ENCODE measurements at regions not wholly inside any gene's neighbourhood (a gene's known extent, or its start where the extent isn't known, plus 50 kb on each side); places are given as distances from the start of the nearest gene placed in this dataset.

- H3K27me3 ChIP-seq (ENCODE audit: control insufficient read depth, insufficient read depth, low read length): no peaks in the 10 kb centered on the region
- no peaks in the 10 kb centered on the region for H3K36me3 ChIP-seq (ENCODE audit: control insufficient read depth, insufficient read depth, low read length)
- DNase-seq (ENCODE audit: low read depth): no peak
- TF ChIP-seq CTCF (IDR thresholded peaks at IDR 0.05; ENCODE audit: insufficient read depth, low read length, poor library complexity, severe bottlenecking): no peak
- H3K4me3 ChIP-seq (ENCODE audit: low read depth, low read length): no peak overlapping the region
Observed at GRCh38 chr13:40394304-40394985, 272.0 kb downstream of the FOXO1 start.

- Histone ChIP-seq H3K4me3 (ENCODE audit: low read depth, low read length) (no peak overlapping the region), H3K36me3 (ENCODE audit: control insufficient read depth, insufficient read depth, low read length) (no peaks in the 10 kb centered on the region), H3K27me3 (ENCODE audit: control insufficient read depth, insufficient read depth, low read length) (no peaks in the 10 kb centered on the region)
- DNase-seq (ENCODE audit: low read depth): no peak
- TF ChIP-seq CTCF (IDR thresholded peaks at IDR 0.05; ENCODE audit: insufficient read depth, low read length, poor library complexity, severe bottlenecking): no peak
Observed at GRCh38 chr13:40398065-40398464, 268.4 kb downstream of the FOXO1 start.

DNA sequence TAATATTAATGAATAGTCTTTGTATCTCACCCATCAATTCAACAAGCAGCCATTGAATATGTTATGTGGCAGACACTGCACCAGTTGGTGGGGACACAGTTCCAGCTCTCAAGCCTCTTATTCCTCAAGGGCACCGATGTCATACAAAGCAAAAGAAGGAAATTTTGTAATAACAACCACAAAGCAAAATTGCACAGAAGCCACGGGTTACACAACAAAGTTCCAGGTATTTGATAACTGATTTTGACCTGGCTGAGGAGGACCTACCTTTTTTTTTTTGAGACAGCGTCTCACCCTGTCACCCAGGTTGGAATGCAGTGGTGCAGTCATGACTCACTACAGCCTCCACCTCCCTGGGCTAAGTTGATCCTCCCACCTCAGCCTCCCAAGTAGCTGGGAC is 266.7 kb downstream of the FOXO1 start:
- no peaks in the 10 kb centered on the region for H3K27me3 ChIP-seq (ENCODE audit: control insufficient read depth, insufficient read depth, low read length)
- no peak overlapping the region for H3K4me3 ChIP-seq (ENCODE audit: low read depth, low read length)
- no peaks in the 10 kb centered on the region for H3K36me3 ChIP-seq (ENCODE audit: control insufficient read depth, insufficient read depth, low read length)
- no peak for TF ChIP-seq CTCF (IDR thresholded peaks at IDR 0.05; ENCODE audit: insufficient read depth, low read length, poor library complexity, severe bottlenecking)
- no peak for DNase-seq (ENCODE audit: low read depth)

DNA sequence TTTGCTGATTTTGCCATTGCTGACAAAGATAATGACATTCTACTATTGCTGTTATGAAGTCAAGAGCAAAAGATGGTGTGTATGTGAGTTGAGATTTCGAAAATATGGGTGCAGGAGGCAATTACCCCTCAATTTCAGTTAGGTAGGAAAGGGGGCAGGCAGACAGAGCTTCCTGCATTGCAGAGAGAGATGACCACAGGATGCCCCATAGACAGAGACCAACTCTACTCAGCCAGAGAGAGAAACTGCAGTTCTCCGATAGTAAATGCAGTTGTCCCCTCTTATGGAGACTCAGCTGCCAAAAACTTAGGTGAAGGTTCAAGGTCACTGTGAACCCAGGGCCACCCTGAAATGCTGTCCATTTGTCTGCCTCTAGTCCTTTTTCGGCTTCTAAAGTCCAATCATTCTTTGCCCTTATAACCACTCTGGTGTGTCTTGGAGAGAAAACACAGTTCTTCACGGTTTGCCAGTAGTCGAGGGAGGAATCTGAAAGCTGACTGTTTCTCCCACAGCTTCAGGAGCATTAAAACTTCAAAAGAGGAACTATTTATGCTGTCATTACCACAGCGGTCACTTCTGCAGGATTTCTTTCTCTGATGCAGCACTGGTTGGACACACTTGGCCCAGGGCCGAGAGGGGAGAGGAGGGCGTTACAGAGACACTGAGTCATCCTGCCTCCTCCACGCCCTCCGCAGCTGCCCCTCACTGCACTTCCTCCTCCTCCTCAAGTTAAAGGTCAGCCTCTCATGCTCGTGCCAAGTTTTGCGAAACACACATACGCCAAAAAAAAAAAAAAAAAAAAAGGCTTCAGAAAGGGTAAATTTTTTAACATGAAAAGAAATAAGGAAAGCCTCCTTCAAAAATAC is 264.3 kb downstream of the FOXO1 start:
- no peaks in the 10 kb centered on the region for H3K27me3 ChIP-seq (ENCODE audit: control insufficient read depth, insufficient read depth, low read length)
- TF ChIP-seq CTCF (IDR thresholded peaks at IDR 0.05; ENCODE audit: insufficient read depth, low read length, poor library complexity, severe bottlenecking): no peak
- peak; percentile 92 for DNase-seq (ENCODE audit: low read depth)
- H3K4me3 ChIP-seq (ENCODE audit: low read depth, low read length): no peak overlapping the region
- no peaks in the 10 kb centered on the region for H3K36me3 ChIP-seq (ENCODE audit: control insufficient read depth, insufficient read depth, low read length)

GRCh38 chr13:40402931-40403431 is 263.5 kb downstream of the FOXO1 start:
- no peaks in the 10 kb centered on the region for H3K36me3 ChIP-seq (ENCODE audit: control insufficient read depth, insufficient read depth, low read length)
- DNase-seq (ENCODE audit: low read depth): peak; percentile 37
- H3K4me3 ChIP-seq (ENCODE audit: low read depth, low read length): no peak overlapping the region
- no peak for TF ChIP-seq CTCF (IDR thresholded peaks at IDR 0.05; ENCODE audit: insufficient read depth, low read length, poor library complexity, severe bottlenecking)
- no peaks in the 10 kb centered on the region for H3K27me3 ChIP-seq (ENCODE audit: control insufficient read depth, insufficient read depth, low read length)

Measured in kidney epithelial cell (primary cell).